MM.1S (cell line): ENCODE measurements at regions not wholly inside any gene's neighbourhood (a gene's known extent, or its start where the extent isn't known, plus 50 kb on each side); places are given as distances from the start of the nearest gene placed in this dataset.

Experiments used
- CTCF ChIP-seq: fragments of 300-600 bp; sonication (generic); IDR thresholded peaks from 2 replicates; pipeline ENCODE4 v1.5.1; 2016; ENCODE audit warnings: antibody characterized with exemption, low read length, mixed read lengths
- EZH2 ChIP-seq: fragments of 300-600 bp; sonication (generic); optimal IDR thresholded peaks from 2 replicates; pipeline ENCODE3; 2017; ENCODE audit warnings: low read depth, mild to moderate bottlenecking, antibody characterized with exemption, low read length, mixed read lengths

GRCh38 chr16:51327001-51327400, 175.9 kb upstream of the SALL1 start:
- no peak for TF ChIP-seq CTCF
- no peak for TF ChIP-seq EZH2
